GM23338 (cell line): ENCODE measurements at regions not wholly inside any gene's neighbourhood (a gene's known extent, or its start where the extent isn't known, plus 50 kb on each side); places are given as distances from the start of the nearest gene placed in this dataset.

ENCODE experiments used
- ATAC-seq: fragments of 200-7000 bp; cut with Tn5 transposase; 3 replicates; pipeline ENCODE4 v1.9.1; 2020
- DNase-seq: peaks from one replicate; pipeline ENCODE4 v3.0.0-alpha.2; 2015; ENCODE audit warnings: low spot score
- H2AFZ ChIP-seq: fragments of 200-600 bp; sonication (generic); 2 replicates; pipeline ENCODE4 v1.8.0; 2016; ENCODE audit warnings: antibody characterized with exemption, mild to moderate bottlenecking, moderate library complexity
- H3F3A ChIP-seq: fragments of 200-600 bp; sonication (generic); replicated peaks from 2 replicates; pipeline ENCODE4 v1.8.0; 2017; ENCODE audit warnings: antibody characterized with exemption, mixed run types, low read depth
- H3K27ac ChIP-seq: fragments of 200-600 bp; sonication (generic); 2 replicates; pipeline ENCODE4 v1.6.1; 2016; ENCODE audit warnings: low read depth
- H3K27me3 ChIP-seq: fragments of 200-600 bp; sonication (generic); 2 replicates; pipeline ENCODE4 v1.8.0; 2016; ENCODE audit warnings: mild to moderate bottlenecking, mixed run types, moderate library complexity; ENCODE audit not compliant: insufficient read depth
- H3K36me3 ChIP-seq: fragments of 200-600 bp; sonication (generic); 2 replicates; pipeline ENCODE4 v1.8.0; 2016; ENCODE audit warnings: mild to moderate bottlenecking; ENCODE audit not compliant: insufficient read depth
- H3K4me1 ChIP-seq: fragments of 200-600 bp; sonication (generic); 2 replicates; pipeline ENCODE4 v1.8.0; 2016; ENCODE audit warnings: mild to moderate bottlenecking, moderate library complexity; ENCODE audit not compliant: insufficient read depth
- H3K4me2 ChIP-seq: fragments of 200-600 bp; sonication (generic); 2 replicates; pipeline ENCODE4 v1.7.1; 2017; ENCODE audit warnings: mixed run types
- H3K4me3 ChIP-seq: fragments of 200-600 bp; sonication (generic); 2 replicates; pipeline ENCODE4 v1.6.1; 2016; ENCODE audit warnings: mixed run types
- H3K79me2 ChIP-seq: fragments of 200-600 bp; sonication (generic); replicated peaks from 2 replicates; pipeline ENCODE4 v1.8.0; 2017; ENCODE audit warnings: mild to moderate bottlenecking; ENCODE audit not compliant: insufficient read depth
- H3K9me2 ChIP-seq: fragments of 200-600 bp; sonication (generic); 2 replicates; pipeline ENCODE4 v1.8.0; 2017; ENCODE audit not compliant: insufficient read depth
- H4K20me1 ChIP-seq: fragments of 200-600 bp; sonication (generic); replicated peaks from 2 replicates; pipeline ENCODE4 v1.8.0; 2017; ENCODE audit warnings: mild to moderate bottlenecking; ENCODE audit not compliant: insufficient read depth
- H3K27ac Mint-ChIP-seq: 2 replicates; pipeline ENCODE4 v1.8.0; 2020; ENCODE audit warnings: inconsistent platforms, mild to moderate bottlenecking, moderate library complexity, mixed read lengths
- H3K27me3 Mint-ChIP-seq: 3 replicates; pipeline ENCODE4 v1.8.0; 2022; ENCODE audit warnings: low read depth, mild to moderate bottlenecking, moderate library complexity, mixed read lengths, inconsistent platforms; ENCODE audit not compliant: insufficient read depth, poor library complexity
- H3K36me3 Mint-ChIP-seq: 3 replicates; pipeline ENCODE4 v1.8.0; 2021; ENCODE audit warnings: low read depth, mild to moderate bottlenecking, inconsistent platforms, moderate library complexity, mixed read lengths
- H3K4me1 Mint-ChIP-seq: 3 replicates; pipeline ENCODE4 v1.8.0; 2020; ENCODE audit warnings: mild to moderate bottlenecking, inconsistent platforms, mixed read lengths
- H3K4me3 Mint-ChIP-seq: 3 replicates; pipeline ENCODE4 v1.8.0; 2021; ENCODE audit warnings: moderate library complexity, mild to moderate bottlenecking, inconsistent platforms, mixed read lengths
- H3K9me3 Mint-ChIP-seq: 3 replicates; pipeline ENCODE4 v1.8.0; 2020; ENCODE audit warnings: moderate library complexity, mild to moderate bottlenecking, inconsistent platforms, mixed read lengths
- CREB1 ChIP-seq: fragments of 250-450 bp; sonication (Bioruptor Pico); IDR thresholded peaks from 2 replicates; pipeline ENCODE4 v1.5.0; 2020; ENCODE audit warnings: low read depth, mild to moderate bottlenecking, moderate library complexity
- CTCF ChIP-seq, 2 experiments: fragments of 200-600 bp in 1 of 2; sonication (generic) in 1 of 2; conservative IDR thresholded peaks; 2 replicates each; pipeline versions ENCODE4 v1.5.1 to v1.6.1; 2016 to 2017; ENCODE audit warnings: antibody characterized with exemption in 2 of 2, low read depth in 2 of 2, mild to moderate bottlenecking in 2 of 2, moderate library complexity in 1 of 2
- ETS1 ChIP-seq: IDR thresholded peaks from 2 replicates; pipeline ENCODE4 v1.6.1; 2016; ENCODE audit warnings: antibody characterized with exemption
- EZH2 ChIP-seq: fragments of 200-600 bp; sonication (generic); IDR thresholded peaks from one replicate; pipeline ENCODE4 v1.8.0; 2017; ENCODE audit warnings: antibody characterized with exemption, mild to moderate bottlenecking, low read depth; ENCODE audit not compliant: unreplicated experiment
- EZH2phosphoT487 ChIP-seq: fragments of 200-600 bp; sonication (generic); IDR thresholded peaks from one replicate; pipeline ENCODE4 v1.8.1; 2018; ENCODE audit warnings: antibody characterized with exemption; ENCODE audit not compliant: unreplicated experiment
- JUNB ChIP-seq: IDR thresholded peaks from one replicate; pipeline ENCODE4 v1.6.1; 2016; ENCODE audit warnings: antibody characterized with exemption; ENCODE audit not compliant: unreplicated experiment
- NANOG ChIP-seq: IDR thresholded peaks from 2 replicates; pipeline ENCODE4 v1.6.1; 2016; ENCODE audit warnings: antibody characterized with exemption, borderline replicate concordance
- POLR2AphosphoS5 ChIP-seq: IDR thresholded peaks from 2 replicates; pipeline ENCODE4 v1.6.1; 2016; ENCODE audit warnings: antibody characterized with exemption, low read depth
- REST ChIP-seq: IDR thresholded peaks from one replicate; pipeline ENCODE4 v1.6.1; 2018; ENCODE audit warnings: antibody characterized with exemption; ENCODE audit not compliant: unreplicated experiment
- STAT1 ChIP-seq: IDR thresholded peaks from one replicate; pipeline ENCODE4 v1.6.1; 2016; ENCODE audit warnings: antibody characterized with exemption; ENCODE audit not compliant: unreplicated experiment
- ZNF114 ChIP-seq: fragments of 250-450 bp; sonication (Bioruptor Pico); IDR thresholded peaks from 2 replicates; pipeline ENCODE4 v1.5.0; 2020; ENCODE audit warnings: mild to moderate bottlenecking, moderate library complexity
- ZNF331 ChIP-seq: fragments of 250-450 bp; sonication (Bioruptor Pico); IDR thresholded peaks from 2 replicates; pipeline ENCODE4 v1.5.0; 2020; ENCODE audit warnings: low read depth, mild to moderate bottlenecking, moderate library complexity
- ZNF462 ChIP-seq: fragments of 250-450 bp; sonication (Bioruptor Pico); IDR thresholded peaks from 2 replicates; pipeline ENCODE4 v1.5.0; 2020; ENCODE audit warnings: mild to moderate bottlenecking, moderate library complexity

GRCh38 chr7:17097668-17098297, 200.7 kb upstream of the AHR start:
- H3K36me3 Mint-ChIP-seq = peaks cover 4% of the 10 kb centered on the region; the same call in 2 of the 3 replicates

More at GRCh38 chr7:17097668-17098297, 200.7 kb upstream of the AHR start:
- Mint-ChIP-seq H3K4me1 (peaks cover 9% of the 10 kb centered on the region), H3K27ac (no peak overlapping the region), H3K4me3 (no peak overlapping the region), H3K27me3 (peaks cover 3% of the 10 kb centered on the region), H3K9me3 (peaks cover 6% of the 10 kb centered on the region; the same call in 2 of the 3 replicates)
- no peak overlapping the region for H2AFZ ChIP-seq
- H3K4me3 ChIP-seq = no peak overlapping the region
- DNase-seq (no peak), ATAC-seq (no peak)
- TF ChIP-seq ZNF462 (CRISPR knock-in tag) (no peak), POLR2AphosphoS5 (no peak), EZH2 (no peak), ETS1 (no peak), ZNF114 (CRISPR knock-in tag) (no peak), CREB1 (CRISPR knock-in tag) (no peak), EZH2phosphoT487 (no peak), ZNF331 (no peak), STAT1 (no peak), NANOG (no peak), REST (no peak), JUNB (no peak), CTCF (conservative IDR thresholded peaks at IDR 0.05; ENCODE audit: low read depth in 2 of 2) (no peak)
- no peak overlapping the region for H3K27ac ChIP-seq
- no peaks in the 10 kb centered on the region for H3K36me3 ChIP-seq
- no peaks in the 10 kb centered on the region for H3K27me3 ChIP-seq
- no peaks in the 10 kb centered on the region for H3K79me2 ChIP-seq
- no peaks in the 10 kb centered on the region for H3K9me2 ChIP-seq
- H3K4me1 ChIP-seq = peaks cover 1% of the 10 kb centered on the region
- H4K20me1 ChIP-seq = no peaks in the 10 kb centered on the region
- H3K4me2 ChIP-seq = no peak overlapping the region
- H3F3A ChIP-seq = no peaks in the 10 kb centered on the region
